Posterior vena cava (tissue), 2 donors: ENCODE measurements at regions not wholly inside any gene's neighbourhood (a gene's known extent, or its start where the extent isn't known, plus 50 kb on each side); places are given as distances from the start of the nearest gene placed in this dataset.

Experiments
- DNase-seq: peaks from one replicate; pipeline ENCODE4 v3.0.0-alpha.2; 2020; ENCODE audit warnings: low spot score
- intact Hi-C, 2 donors: fragments of 100-400 bp; cut with DNase I; formaldehyde crosslinking; loops; one replicate each; pipeline versions ENCODE4 v1.14.1 to v1.14.2; 2022 to 2023
- donor health status: DM: yes; HTN: yes; CAD: no.
- donor health status: DM: yes; HTN: yes; CAD: no.

DNA sequence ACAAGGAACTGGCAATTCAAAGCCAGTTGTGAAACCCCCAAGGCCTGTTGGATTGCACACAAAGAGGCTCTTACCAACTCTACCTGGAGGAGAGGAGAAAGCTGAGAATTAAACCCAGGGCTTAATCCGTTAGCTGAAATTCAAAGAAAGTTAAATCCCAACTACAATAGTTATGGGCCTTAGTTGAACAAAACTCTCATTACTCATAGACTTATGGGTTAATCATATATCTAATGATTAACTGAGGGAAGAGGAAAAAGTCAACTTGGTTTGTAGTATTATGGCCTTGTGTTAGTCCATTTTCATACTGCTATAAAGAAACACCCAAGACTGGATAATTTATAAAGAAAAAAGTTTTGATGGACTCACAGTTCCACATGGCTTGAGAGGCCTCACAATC, 838.2 kb upstream of the ADGRL2 start:
- intact Hi-C loops = no loop called here
- DNase-seq = no peak

- intact Hi-C loops = no loop called here
- DNase-seq = no peak
Observed at GRCh38 chr1:80961464-80962190, 839.1 kb upstream of the ADGRL2 start.

DNA sequence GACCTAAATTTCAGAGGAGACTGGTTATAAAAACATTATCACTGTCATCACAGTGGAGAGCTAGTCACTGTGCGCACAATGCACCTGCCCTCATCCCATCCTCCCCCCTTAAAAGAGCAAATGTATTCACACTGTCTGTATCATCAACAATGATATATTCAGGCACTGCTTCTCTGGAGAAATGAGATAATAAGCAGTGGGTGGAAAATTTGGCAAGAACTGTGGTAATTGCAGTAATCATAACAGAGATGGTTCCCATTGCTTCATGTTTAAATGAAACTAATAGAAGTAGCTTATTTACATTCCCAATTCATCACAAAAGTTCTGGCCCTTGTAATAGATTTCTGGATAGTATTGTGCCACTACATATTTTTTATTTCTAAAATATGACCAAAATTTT, 867.4 kb upstream of the ADGRL2 start:
- no peak for DNase-seq
- intact Hi-C loops = no loop called here

DNA sequence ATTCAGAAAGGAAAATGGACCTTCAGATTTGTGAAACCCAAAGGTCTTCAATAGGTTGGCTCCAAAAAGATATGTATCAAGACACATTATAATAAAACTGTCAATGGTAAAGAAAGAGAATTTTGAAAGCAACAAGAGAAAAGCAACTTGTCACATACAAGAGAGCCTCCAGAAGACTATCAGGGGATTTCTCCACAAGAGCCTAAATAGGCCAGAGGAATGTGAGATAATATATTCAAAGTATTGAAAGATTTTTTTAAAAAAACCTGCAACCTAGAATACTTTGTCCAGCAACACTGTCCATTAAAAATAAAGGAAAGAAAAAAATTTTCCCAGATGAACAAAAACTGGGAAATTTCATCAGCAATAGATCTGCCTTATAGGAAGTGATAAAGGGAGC, 869.6 kb upstream of the ADGRL2 start:
- intact Hi-C loops = no loop called here
- DNase-seq = no peak

GRCh38 chr1:80929868-80930508, 870.7 kb upstream of the ADGRL2 start:
- intact Hi-C loops = no loop called here
- no peak for DNase-seq

DNA sequence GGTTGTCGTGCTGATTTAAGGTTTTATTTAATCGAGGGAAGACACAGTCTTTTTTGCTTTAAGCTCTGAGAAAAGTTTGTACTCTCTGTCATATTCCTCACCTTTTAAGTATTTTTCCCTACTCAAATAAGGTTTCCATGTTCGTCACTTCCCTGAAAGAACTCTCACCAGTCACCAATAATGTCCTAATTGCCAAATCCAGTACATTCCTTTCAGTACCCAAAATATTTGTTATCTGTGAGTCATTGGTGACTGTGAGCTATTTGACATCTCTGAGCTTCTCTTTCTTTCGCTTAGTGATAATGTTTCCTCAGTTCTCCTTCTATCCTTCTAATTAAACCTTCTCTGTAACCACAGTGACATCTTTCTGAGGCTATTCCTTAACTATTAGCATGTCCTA, 874.2 kb upstream of the ADGRL2 start:
- DNase-seq = no peak
- intact Hi-C loops = no loop called here

DNA sequence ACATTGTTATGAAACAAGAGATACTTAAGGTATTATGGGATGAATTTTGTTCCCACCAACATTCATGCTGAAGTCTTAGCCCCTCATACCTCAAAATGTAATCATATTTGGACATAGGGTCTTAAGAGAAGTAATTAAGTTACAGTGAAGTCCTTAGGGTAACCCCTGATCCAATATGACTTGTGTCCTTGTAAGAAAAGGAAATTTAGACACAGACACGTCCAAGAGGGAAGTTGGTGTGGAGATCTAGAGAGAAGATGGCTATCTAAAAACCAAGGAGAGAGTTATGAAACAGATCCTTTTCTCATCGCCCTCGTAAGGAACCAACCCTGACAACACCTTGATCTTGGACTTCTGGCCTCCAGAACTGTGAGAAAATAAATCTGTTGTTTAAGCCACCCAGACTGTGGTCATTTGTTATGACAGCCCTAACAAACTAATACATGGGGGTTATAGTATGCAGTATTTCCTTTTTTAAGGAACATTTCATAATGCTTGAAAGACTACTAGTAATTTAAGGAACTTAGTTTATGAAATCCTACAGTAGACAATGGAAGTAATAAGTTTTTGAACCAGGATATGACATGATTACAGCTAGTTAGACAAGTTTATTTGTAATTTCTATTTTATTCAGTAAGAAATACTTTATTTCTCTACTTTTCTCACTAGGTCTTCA, 875.5 kb upstream of the ADGRL2 start:
- intact Hi-C loops = no loop called here
- DNase-seq = no peak

DNA sequence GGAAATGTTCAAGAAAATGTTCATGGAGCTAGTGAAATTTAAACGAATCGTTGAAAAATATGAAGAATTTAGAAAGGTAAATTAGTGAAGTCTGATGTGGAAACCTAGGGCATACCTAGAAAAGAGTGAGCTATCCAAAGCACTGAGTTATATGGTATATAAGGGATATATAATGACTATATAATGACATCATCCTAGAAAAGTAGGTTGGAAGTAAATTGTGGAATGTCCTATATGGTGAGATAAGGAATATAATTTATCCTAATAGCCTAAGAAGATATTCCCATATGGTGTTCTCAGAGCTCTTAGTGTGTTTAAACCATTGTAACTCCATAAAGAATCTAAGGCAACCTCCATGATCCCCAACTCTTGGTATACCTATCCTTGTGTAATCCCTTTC, 876.4 kb upstream of the ADGRL2 start:
- DNase-seq = no peak
- intact Hi-C loops = no loop called here

DNA sequence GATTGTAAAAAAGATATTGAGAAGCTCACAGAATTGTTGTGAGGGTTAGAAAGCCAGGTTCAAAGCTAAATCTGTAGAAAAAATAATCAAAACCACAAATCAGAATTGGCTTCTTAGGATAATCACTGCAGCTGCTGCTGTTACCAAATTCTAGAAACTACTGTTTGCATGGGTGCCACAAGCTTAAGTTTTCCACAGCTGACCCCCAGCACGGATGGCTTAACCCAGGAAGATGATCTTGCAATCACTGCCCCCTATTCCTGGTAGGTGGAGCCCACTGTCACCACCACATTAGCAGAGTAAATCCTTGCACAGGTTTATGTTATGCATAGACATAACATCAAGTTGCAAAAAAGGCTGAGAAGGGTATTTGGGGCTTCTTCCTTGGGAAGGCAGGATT, 877.8 kb upstream of the ADGRL2 start:
- intact Hi-C loops = no loop called here
- no peak for DNase-seq

GRCh38 chr1:80919426-80919825, 881.3 kb upstream of the ADGRL2 start:
- no peak for DNase-seq

GRCh38 chr1:80918380-80918779, 882.4 kb upstream of the ADGRL2 start:
- DNase-seq = no peak
- intact Hi-C loops = no loop called here

More at GRCh38 chr1:80919426-80919825, 881.3 kb upstream of the ADGRL2 start:
- intact Hi-C loops = no loop called here

- intact Hi-C loops = no loop called here
- no peak for DNase-seq
Observed at GRCh38 chr1:80917826-80918225, 882.9 kb upstream of the ADGRL2 start.

GRCh38 chr1:80917225-80917624, 883.5 kb upstream of the ADGRL2 start:
- intact Hi-C loops = no loop called here
- DNase-seq = no peak

DNA sequence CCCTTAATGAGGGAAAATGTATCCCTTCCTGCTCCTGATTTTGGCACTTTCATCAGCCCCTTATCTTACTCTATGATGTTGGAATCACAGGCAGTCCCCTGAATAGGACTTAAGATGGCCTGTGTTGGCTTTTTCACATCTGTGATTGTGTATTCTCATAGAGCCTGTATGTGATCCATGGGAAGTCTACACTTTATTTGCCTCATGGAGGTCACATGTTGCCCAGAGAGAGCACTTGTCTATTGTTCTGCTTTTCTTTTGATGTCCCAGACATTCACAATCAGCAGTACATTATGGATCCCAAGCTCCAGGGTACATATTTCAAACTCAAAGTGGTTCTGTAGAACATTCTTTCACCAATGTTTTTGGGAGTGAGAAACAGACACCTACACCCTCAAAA, 885.2 kb upstream of the ADGRL2 start:
- intact Hi-C loops = no loop called here
- DNase-seq = no peak

DNA sequence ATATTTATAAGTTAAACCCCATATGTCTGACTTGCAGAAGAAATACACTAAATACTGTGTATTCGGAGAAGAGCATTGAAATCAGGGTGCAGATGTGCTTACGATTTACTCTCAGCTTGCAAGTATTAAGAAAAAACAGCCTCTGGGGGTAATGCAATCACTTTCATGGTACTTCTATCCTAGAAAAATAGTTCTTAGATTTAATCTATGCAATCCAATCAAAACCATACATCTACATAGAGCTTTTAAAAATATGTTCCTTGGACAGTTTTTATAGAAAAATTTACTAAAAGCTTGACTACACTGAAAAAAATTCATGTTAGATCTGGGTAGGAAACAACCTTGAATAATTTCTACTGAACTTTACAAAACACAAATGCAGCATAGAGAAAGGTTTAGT, 890.3 kb upstream of the ADGRL2 start:
- no peak for DNase-seq
- intact Hi-C loops = no loop called here

GRCh38 chr1:80909172-80909784, 891.5 kb upstream of the ADGRL2 start:
- no peak for DNase-seq
- intact Hi-C loops = no loop called here

- no peak for DNase-seq
Observed at GRCh38 chr1:80896781-80897356, 903.9 kb upstream of the ADGRL2 start.

DNA sequence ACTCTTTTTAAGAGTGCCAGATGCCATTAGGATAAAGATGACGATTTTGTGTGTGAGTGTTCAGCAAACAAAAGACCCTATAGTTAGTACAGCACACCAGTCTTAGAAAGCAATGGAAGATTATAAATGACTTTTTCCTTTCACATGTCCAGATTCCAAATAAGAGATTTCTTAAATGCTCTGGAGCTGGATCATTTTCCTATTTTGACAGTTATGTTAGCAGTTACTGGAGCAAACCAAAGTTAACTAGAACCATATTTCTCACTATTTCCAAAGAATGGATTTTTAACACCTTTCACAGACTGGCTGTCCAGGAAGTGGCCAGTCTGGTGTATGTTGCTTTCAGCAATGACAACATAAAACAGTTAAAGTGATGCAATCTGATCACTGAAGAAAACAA, 905.8 kb upstream of the ADGRL2 start:
- intact Hi-C loops = no loop called here

More at GRCh38 chr1:80896781-80897356, 903.9 kb upstream of the ADGRL2 start:
- intact Hi-C loops = no loop called here

DNA sequence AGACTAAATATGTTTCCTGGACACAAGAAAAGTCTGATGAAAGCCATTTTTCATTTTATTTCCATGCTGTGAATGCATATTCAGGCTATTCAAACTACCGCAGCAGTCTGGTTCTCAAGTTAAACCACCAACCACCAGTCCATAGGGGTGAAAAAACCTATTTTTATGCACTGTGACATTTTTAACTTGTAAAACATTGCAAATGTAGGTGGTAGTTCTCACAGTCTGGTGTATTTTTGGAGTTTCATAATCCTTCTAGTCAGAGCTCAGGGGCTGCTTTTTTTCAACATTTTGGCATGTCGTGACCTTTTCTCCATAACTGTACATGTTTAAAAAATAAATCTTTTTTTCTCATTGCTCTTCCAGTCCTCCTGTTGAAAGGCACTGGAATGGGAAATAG, 907.6 kb upstream of the ADGRL2 start:
- DNase-seq = no peak
- intact Hi-C loops = no loop called here

More for the DNA sequence above, 905.8 kb upstream of the ADGRL2 start:
- no peak for DNase-seq

GRCh38 chr1:80892539-80892938, 908.2 kb upstream of the ADGRL2 start:
- no peak for DNase-seq
- intact Hi-C loops = no loop called here
